HG02943 (cell line): ENCODE measurements at regions not wholly inside any gene's neighbourhood (a gene's known extent, or its start where the extent isn't known, plus 50 kb on each side); places are given as distances from the start of the nearest gene placed in this dataset.

ENCODE experiments used
- ATAC-seq: cut with Tn5 transposase; IDR thresholded peaks from one replicate; pipeline ENCODE4 v1.9.1; 2021; ENCODE audit warnings: mild to moderate bottlenecking, low read depth, moderate library complexity; ENCODE audit not compliant: unreplicated experiment

GRCh38 chr10:29962166-29962850 is 97.1 kb downstream of the JCAD start:
- no peak for ATAC-seq

- ATAC-seq, result no peak
Measured at GRCh38 chr10:29961351-29961750, 98.0 kb downstream of the JCAD start.

- no peak for ATAC-seq
Measured at GRCh38 chr10:29960261-29960660, 99.1 kb downstream of the JCAD start.

GRCh38 chr10:29959586-29959985 is 99.8 kb downstream of the JCAD start:
- ATAC-seq, result no peak

- no peak for ATAC-seq
Measured at GRCh38 chr10:29958440-29958839, 100.9 kb downstream of the JCAD start.

- no peak for ATAC-seq
Measured at GRCh38 chr10:29957907-29958331, 101.5 kb downstream of the JCAD start.

GRCh38 chr10:29957236-29957635 is 102.2 kb downstream of the JCAD start:
- no peak for ATAC-seq

- no peak for ATAC-seq
Measured at GRCh38 chr10:29956335-29956924, 103.0 kb downstream of the JCAD start.

GRCh38 chr10:29955329-29955935 is 104.0 kb downstream of the JCAD start:
- ATAC-seq, result no peak

- no peak for ATAC-seq
Measured at GRCh38 chr10:29951441-29951931, 107.9 kb downstream of the JCAD start.

- ATAC-seq, result no peak
Measured at GRCh38 chr10:29950391-29950790, 109.0 kb downstream of the JCAD start.

GRCh38 chr10:29949411-29950011 is 109.9 kb downstream of the JCAD start:
- ATAC-seq, result no peak

- ATAC-seq, result no peak
Measured at GRCh38 chr10:29948881-29949355, 110.5 kb downstream of the JCAD start.

- ATAC-seq, result no peak
Measured at GRCh38 chr10:29947701-29948060, 111.7 kb downstream of the JCAD start.

- no peak for ATAC-seq
Measured at GRCh38 chr10:29946953-29947700, 112.3 kb downstream of the JCAD start.

GRCh38 chr10:29946614-29946952 is 112.8 kb downstream of the JCAD start:
- no peak for ATAC-seq

GRCh38 chr10:29941476-29941875 is 117.9 kb downstream of the JCAD start:
- ATAC-seq, result no peak

GRCh38 chr10:29932991-29933390 is 126.4 kb downstream of the JCAD start:
- ATAC-seq, result no peak

- ATAC-seq, result no peak
Measured at GRCh38 chr10:29931833-29932232, 127.6 kb downstream of the JCAD start.

- ATAC-seq, result no peak
Measured at GRCh38 chr10:29929006-29929405, 130.4 kb downstream of the JCAD start.

- ATAC-seq, result no peak
Measured at GRCh38 chr10:29926693-29927048, 132.7 kb downstream of the JCAD start.
